CD4-positive, alpha-beta T cell treated with Interleukin-15 for 1 hour (primary cell): ENCODE measurements at regions not wholly inside any gene's neighbourhood (a gene's known extent, or its start where the extent isn't known, plus 50 kb on each side); places are given as distances from the start of the nearest gene placed in this dataset.
"Not testable (repeated sequence)": the region's sequence is repeated elsewhere in the genome, so short reads cannot be mapped to it uniquely, and the experiment has no call there.

Source experiments
- DNase-seq: peaks from one replicate; pipeline ENCODE4 v3.0.0-alpha.2; 2020

- DNase-seq = no peak
Measured at GRCh38 chr5:74497706-74498105, 142.8 kb downstream of the ENC1 start.

- no peak for DNase-seq
Measured at GRCh38 chr5:74493411-74493810, 147.1 kb downstream of the ENC1 start.

- no peak for DNase-seq
Measured at GRCh38 chr5:74492230-74492629, 148.3 kb downstream of the ENC1 start.

- no peak for DNase-seq
Measured at GRCh38 chr5:74491586-74491985, 148.9 kb downstream of the ENC1 start.

GRCh38 chr5:74490814-74491213, 149.7 kb downstream of the ENC1 start:
- no peak for DNase-seq

GRCh38 chr5:74482990-74483389, 157.5 kb downstream of the ENC1 start:
- DNase-seq = no peak

- no peak for DNase-seq
Measured at GRCh38 chr5:74482523-74482922, 158.0 kb downstream of the ENC1 start.

- not testable (repeated sequence) for DNase-seq
Measured at GRCh38 chr5:74481357-74481756, 159.2 kb downstream of the ENC1 start.

- no peak for DNase-seq
Measured at GRCh38 chr5:74480201-74480600, 160.3 kb downstream of the ENC1 start.

GRCh38 chr5:74478328-74478727, 162.2 kb downstream of the ENC1 start:
- DNase-seq = no peak

GRCh38 chr5:74477761-74478160, 162.8 kb downstream of the ENC1 start:
- no peak for DNase-seq

- DNase-seq = no peak
Measured at GRCh38 chr5:74476819-74477453, 163.6 kb downstream of the ENC1 start.

GRCh38 chr5:74476046-74476818, 164.3 kb downstream of the ENC1 start:
- no peak for DNase-seq

- DNase-seq = no peak
Measured at GRCh38 chr5:74471875-74472274, 168.7 kb downstream of the ENC1 start.

- DNase-seq = no peak
Measured at GRCh38 chr5:74469234-74469994, 171.1 kb downstream of the ENC1 start.

- no peak for DNase-seq
Measured at GRCh38 chr5:74468421-74468820, 172.1 kb downstream of the ENC1 start.

- DNase-seq = no peak
Measured at GRCh38 chr5:74465724-74466123, 174.8 kb downstream of the ENC1 start.

GRCh38 chr5:74464512-74465209, 175.9 kb downstream of the ENC1 start:
- DNase-seq = no peak

- no peak for DNase-seq
Measured at GRCh38 chr5:74462356-74462755, 178.2 kb downstream of the ENC1 start.

GRCh38 chr5:74461251-74461650, 179.3 kb downstream of the ENC1 start:
- DNase-seq = no peak

- DNase-seq = no peak
Measured at GRCh38 chr5:74460694-74461093, 179.8 kb downstream of the ENC1 start.

GRCh38 chr5:74459984-74460383, 180.5 kb downstream of the ENC1 start:
- no peak for DNase-seq

GRCh38 chr5:74457876-74458275, 182.7 kb downstream of the ENC1 start:
- no peak for DNase-seq
